Prostate gland (tissue), 2 donors: ENCODE measurements at regions not wholly inside any gene's neighbourhood (a gene's known extent, or its start where the extent isn't known, plus 50 kb on each side); places are given as distances from the start of the nearest gene placed in this dataset.
"Not testable (repeated sequence)": the region's sequence is repeated elsewhere in the genome, so short reads cannot be mapped to it uniquely, and the experiment has no call there.

Source experiments
- DNase-seq: peaks from one replicate; pipeline ENCODE4 v3.0.0-alpha.2; 2019; ENCODE audit warnings: low spot score
- H3K27ac ChIP-seq, 2 donors: fragments of 200-600 bp; sonication (generic); 2 replicates each; pipeline ENCODE4 v1.5.1; 2017 to 2019
- H3K27me3 ChIP-seq: fragments of 200-600 bp; sonication (generic); replicated peaks from 2 replicates; pipeline ENCODE4 v1.5.1; 2019; ENCODE audit not compliant: insufficient read depth
- H3K36me3 ChIP-seq, 2 donors: fragments of 200-600 bp; sonication (generic); 1 replicate in 1 of 2; 2 replicates in 1 of 2; pipeline versions ENCODE4 v1.5.1 to v1.8.1; 2017 to 2019
- H3K4me1 ChIP-seq: fragments of 200-600 bp; sonication (generic); replicated peaks from 2 replicates; pipeline ENCODE4 v1.5.1; 2019
- H3K4me3 ChIP-seq, 2 donors: fragments of 200-600 bp; sonication (generic); 2 replicates each; pipeline ENCODE4 v1.5.1; 2017 to 2019
- H3K9me3 ChIP-seq: fragments of 200-600 bp; sonication (generic); 2 replicates; pipeline ENCODE4 v1.5.1; 2017
- CTCF ChIP-seq, 4 experiments: fragments of 200-600 bp in 2 of 4; fragments of 450-650 bp in 2 of 4; sonication (generic) in 2 of 4; IDR thresholded peaks; 1 replicate in 3 of 4; 2 replicates in 1 of 4; pipeline ENCODE4 v1.5.1; 2016 to 2019; ENCODE audit warnings: antibody characterized with exemption in 4 of 4, mild to moderate bottlenecking in 2 of 4, moderate library complexity in 2 of 4
- POLR2A ChIP-seq: fragments of 450-650 bp; IDR thresholded peaks from one replicate; pipeline ENCODE4 v1.6.1; 2016; ENCODE audit warnings: antibody characterized with exemption, mild to moderate bottlenecking
- POLR2AphosphoS5 ChIP-seq: sonication (generic); formaldehyde crosslinking; IDR thresholded peaks from one replicate; pipeline ENCODE4 v1.6.1; 2017; ENCODE audit warnings: antibody characterized with exemption
- WGBS: methylation state at CpG from one replicate; pipeline ENCODE4 v1.1.5; 2018; 5-methylcytosine and 5-hydroxymethylcytosine counted together
- intact Hi-C: fragments of 100-400 bp; cut with DNase I; formaldehyde crosslinking; loops from one replicate; pipeline ENCODE4 v1.14.2; 2022

GRCh38 chr5:82971901-82972300, 105.3 kb downstream of the TMEM167A start:
- TF ChIP-seq CTCF (IDR thresholded peaks at IDR 0.05) (no peak), POLR2AphosphoS5 (no peak), POLR2A (no peak)
- H3K4me1 ChIP-seq, result no peaks in the 10 kb centered on the region
- H3K4me3 ChIP-seq, result no peak overlapping the region
- intact Hi-C loops, result no loop called here
- H3K27me3 ChIP-seq, result no peaks in the 10 kb centered on the region
- WGBS, result 95% methylated on average over 5 of the region's 5 CpGs
- DNase-seq, result no peak
- no peaks in the 10 kb centered on the region for H3K9me3 ChIP-seq
- no peak overlapping the region for H3K27ac ChIP-seq
- H3K36me3 ChIP-seq, result no peaks in the 10 kb centered on the region

DNA sequence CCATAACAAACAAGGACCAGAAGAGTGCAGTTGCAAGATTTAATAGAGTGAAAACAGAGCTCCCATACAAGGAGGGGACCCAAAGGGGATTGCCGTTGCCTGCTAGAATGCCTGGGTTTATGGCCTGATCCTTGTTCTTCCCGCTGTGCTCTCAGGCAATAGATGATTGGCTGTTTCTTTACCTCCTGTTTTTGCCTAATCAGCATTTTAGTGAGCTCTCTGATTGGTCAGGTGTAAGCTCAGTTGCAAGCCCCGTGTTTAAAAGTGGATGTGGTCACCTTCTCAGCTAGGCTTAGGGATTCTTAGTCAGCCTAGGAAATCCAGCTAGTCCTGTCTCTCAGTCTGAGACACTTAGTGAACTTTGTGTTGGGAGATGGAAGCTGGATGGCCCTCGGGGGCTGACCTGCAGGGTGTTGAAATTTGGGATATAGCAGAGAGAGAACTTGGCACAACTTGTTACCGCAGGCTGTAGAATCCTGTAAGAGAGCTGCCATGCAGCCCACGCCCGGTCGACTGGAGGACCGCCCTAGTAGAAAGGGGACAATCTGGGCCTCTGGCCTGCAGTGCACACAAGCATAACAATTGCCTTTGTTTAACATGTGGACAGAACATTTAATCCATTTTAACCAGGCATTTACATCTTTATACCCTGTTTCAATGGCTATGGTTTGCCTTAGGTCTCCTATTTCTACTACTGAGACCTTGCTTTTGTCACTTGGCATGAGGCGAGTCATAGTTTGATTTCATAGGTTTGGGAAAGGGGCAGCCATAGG, 106.0 kb downstream of the TMEM167A start:
- H3K4me3 ChIP-seq, DNase-seq, H3K27ac ChIP-seq, H3K36me3 ChIP-seq, H3K27me3 ChIP-seq, H3K9me3 ChIP-seq, H3K4me1 ChIP-seq, intact Hi-C loops: not testable (repeated sequence)
- WGBS, result 93% methylated on average over 10 of the region's 10 CpGs

DNA sequence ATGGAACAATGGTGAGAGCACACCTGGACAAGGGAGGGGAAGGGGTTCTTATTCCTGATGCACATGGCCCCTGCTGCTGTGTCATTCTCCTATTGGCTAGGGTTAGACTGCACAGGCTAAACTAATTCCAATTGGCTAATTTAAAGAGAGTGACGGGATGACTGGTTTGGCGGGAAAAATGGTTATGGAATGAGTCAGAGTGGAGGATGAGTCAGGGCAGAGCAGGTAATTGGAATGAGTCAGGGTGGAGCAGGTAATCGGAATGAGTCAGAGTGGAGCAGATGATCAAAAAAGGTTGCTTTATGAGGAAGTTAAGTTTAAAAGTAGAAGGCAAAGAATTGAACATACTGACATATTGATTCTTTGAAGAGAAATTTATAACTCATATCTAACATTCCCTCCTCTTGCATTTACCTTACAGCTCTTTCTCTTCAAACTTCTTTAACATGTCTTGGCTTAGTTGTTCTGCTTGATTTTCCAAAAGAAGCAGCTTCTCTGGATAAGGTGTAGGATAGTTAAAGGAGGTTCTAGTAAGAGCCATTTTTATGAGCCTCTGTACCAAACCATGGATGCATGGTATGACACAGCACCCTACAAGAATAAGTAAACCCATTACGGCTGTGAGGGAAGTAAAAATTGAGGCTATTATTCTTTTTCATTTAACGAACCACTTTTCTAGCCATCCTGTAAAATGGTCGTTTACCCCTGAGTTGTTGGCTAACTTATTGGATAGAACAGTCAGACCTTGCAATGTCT, 107.8 kb downstream of the TMEM167A start:
- intact Hi-C loops, H3K4me3 ChIP-seq, H3K36me3 ChIP-seq, DNase-seq, H3K9me3 ChIP-seq, H3K27me3 ChIP-seq, H3K4me1 ChIP-seq, H3K27ac ChIP-seq: not testable (repeated sequence)
- WGBS, result 74% methylated on average over 6 of the region's 6 CpGs

DNA sequence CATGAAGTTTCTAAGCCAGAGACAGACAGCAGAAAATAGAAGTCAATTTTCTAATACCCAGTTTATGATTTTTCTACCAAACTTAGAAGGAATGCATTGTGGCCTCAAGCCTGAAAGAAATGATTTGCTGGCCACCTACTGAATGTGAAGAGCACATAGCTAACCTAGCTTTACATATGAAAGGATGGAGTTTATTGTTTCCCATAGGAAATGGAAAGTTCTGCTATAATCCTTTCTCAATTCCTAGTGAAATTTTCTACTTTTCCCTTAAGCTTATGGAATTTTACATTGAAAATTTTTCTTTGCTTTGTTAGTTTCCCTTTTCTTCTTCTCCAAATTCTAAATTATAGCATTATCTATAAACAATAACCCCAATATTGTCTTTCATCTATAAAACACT, 110.1 kb downstream of the TMEM167A start:
- no peak for DNase-seq
- H3K27me3 ChIP-seq, result no peaks in the 10 kb centered on the region
- intact Hi-C loops, result no loop called here
- no peaks in the 10 kb centered on the region for H3K36me3 ChIP-seq
- H3K27ac ChIP-seq, result no peak overlapping the region
- H3K9me3 ChIP-seq, result no peaks in the 10 kb centered on the region
- H3K4me3 ChIP-seq, result no peak overlapping the region
- H3K4me1 ChIP-seq, result no peaks in the 10 kb centered on the region
- TF ChIP-seq CTCF (IDR thresholded peaks at IDR 0.05) (no peak), POLR2AphosphoS5 (no peak), POLR2A (no peak)

GRCh38 chr5:82959466-82959865, 117.7 kb downstream of the TMEM167A start:
- Histone ChIP-seq H3K9me3 (no peaks in the 10 kb centered on the region), H3K27me3 (no peaks in the 10 kb centered on the region), H3K27ac (no peak overlapping the region), H3K4me1 (no peaks in the 10 kb centered on the region), H3K4me3 (no peak overlapping the region), H3K36me3 (no peaks in the 10 kb centered on the region)
- no peak for DNase-seq
- TF ChIP-seq CTCF (IDR thresholded peaks at IDR 0.05), result no peak
- 85% methylated on average over 1 of the region's 1 CpG for WGBS
- intact Hi-C loops, result no loop called here

GRCh38 chr5:82956600-82956999, 120.6 kb downstream of the TMEM167A start:
- no peak for DNase-seq
- intact Hi-C loops, result no loop called here
- H3K4me3 ChIP-seq, result no peak overlapping the region
- no peaks in the 10 kb centered on the region for H3K27me3 ChIP-seq
- no peaks in the 10 kb centered on the region for H3K36me3 ChIP-seq
- H3K27ac ChIP-seq, result no peak overlapping the region
- no peaks in the 10 kb centered on the region for H3K9me3 ChIP-seq
- no peak for TF ChIP-seq POLR2AphosphoS5
- TF ChIP-seq POLR2A, result no peak
- TF ChIP-seq CTCF (IDR thresholded peaks at IDR 0.05), result no peak
- no peaks in the 10 kb centered on the region for H3K4me1 ChIP-seq
